GM12878 (cell line): ENCODE measurements at regions not wholly inside any gene's neighbourhood (a gene's known extent, or its start where the extent isn't known, plus 50 kb on each side); places are given as distances from the start of the nearest gene placed in this dataset.

Source experiments
- ATAC-seq: fragments of 200-7000 bp; cut with Tn5 transposase; 3 replicates; pipeline ENCODE4 v1.9.1; 2020; ENCODE audit warnings: mild to moderate bottlenecking, moderate library complexity
- BruUV-seq: library from RNA; stranded (reverse); fragments of 400-500 nt; replicated peaks from 2 replicates; lab custom pipeline; 2021; lab: Mats Ljungman, UMichigan
- CTCF ChIA-PET: fragments of 300-600 bp; sonication (Branson Sonifier 250); formaldehyde crosslinking; extraction: SDS; loops from one replicate; lab custom pipeline; 2021; ENCODE audit warnings: inconsistent platforms; lab: Yijun Ruan, JAX
- POLR2A ChIA-PET: fragments of 350-600 bp; formaldehyde crosslinking; extraction: SDS; loops from one replicate; lab custom pipeline; 2021; ENCODE audit warnings: inconsistent platforms; lab: Charles Lee
- RAD21 ChIA-PET: fragments of 300-600 bp; sonication (Branson Sonifier 250); formaldehyde crosslinking; loops from one replicate; lab custom pipeline; 2023; ENCODE audit warnings: antibody characterized with exemption; ENCODE audit not compliant: unreplicated experiment; lab: Charles Lee
- SMC1A ChIA-PET: fragments of 300-600 bp; sonication (Branson Sonifier 250); formaldehyde crosslinking; loops from one replicate; lab custom pipeline; 2023; ENCODE audit not compliant: unreplicated experiment, uncharacterized antibody; lab: Charles Lee
- DNase-seq: peaks from one replicate; pipeline ENCODE4 v3.0.0-alpha.2; 2011; ENCODE audit warnings: low read depth, low spot score
- FAIRE-seq: peaks from 3 replicates; lab custom pipeline; 2011; peaks lifted over from hg19 to GRCh38; lab: Jason Lieb, UNC
- H2AFZ ChIP-seq: 2 replicates; pipeline ENCODE4 v1.6.0; 2011; ENCODE audit warnings: low read depth, low read length, control low read depth; ENCODE audit not compliant: control insufficient read depth
- H3K27ac ChIP-seq: 2 replicates; pipeline ENCODE4 v1.5.1; 2011; ENCODE audit warnings: control low read depth; ENCODE audit not compliant: control insufficient read depth, insufficient read depth
- H3K27me3 ChIP-seq, 2 experiments: replicated peaks in 1 of 2; 2 replicates each; pipeline versions ENCODE4 v1.6.0 to v1.6.1; 2011; ENCODE audit warnings: low read length in 1 of 2; ENCODE audit not compliant: control insufficient read depth in 2 of 2, insufficient read depth in 2 of 2
- H3K36me3 ChIP-seq, 2 experiments: 2 replicates each; pipeline ENCODE4 v1.5.1; 2011; ENCODE audit warnings: low read length in 1 of 2; ENCODE audit not compliant: control insufficient read depth in 2 of 2, insufficient read depth in 2 of 2
- H3K4me1 ChIP-seq: 2 replicates; pipeline ENCODE4 v1.6.1; 2011; ENCODE audit warnings: mild to moderate bottlenecking, low read length, moderate library complexity, mixed read lengths; ENCODE audit not compliant: control insufficient read depth, insufficient read depth
- H3K4me2 ChIP-seq: 2 replicates; pipeline ENCODE4 v1.6.0; 2011; ENCODE audit warnings: control low read depth; ENCODE audit not compliant: control insufficient read depth, insufficient read depth
- H3K4me3 ChIP-seq: fragments of 200-600 bp; sonication (generic); 2 replicates; pipeline ENCODE4 v1.5.1; 2016
- H3K79me2 ChIP-seq: 2 replicates; pipeline ENCODE4 v1.6.0; 2011; ENCODE audit warnings: low read length; ENCODE audit not compliant: control insufficient read depth, insufficient read depth
- H3K9ac ChIP-seq: 2 replicates; pipeline ENCODE4 v1.8.0; 2011; ENCODE audit warnings: low read length, control low read depth, mixed read lengths; ENCODE audit not compliant: control insufficient read depth, insufficient read depth
- H3K9me3 ChIP-seq: replicated peaks from 3 replicates; pipeline ENCODE4 v1.5.1; 2011; ENCODE audit warnings: mild to moderate bottlenecking, low read length; ENCODE audit not compliant: control insufficient read depth, insufficient read depth
- H4K20me1 ChIP-seq: 2 replicates; pipeline ENCODE4 v1.6.0; 2011; ENCODE audit not compliant: control insufficient read depth, insufficient read depth
- IKZF1 ChIP-seq: fragments of 450-650 bp; conservative IDR thresholded peaks from 2 replicates; pipeline ENCODE4 v1.6.1; 2017; ENCODE audit warnings: antibody characterized with exemption, mild to moderate bottlenecking
- IRF4 ChIP-seq: IDR thresholded peaks from 2 replicates; pipeline ENCODE4 v1.6.1; 2011; ENCODE audit warnings: low read depth, low read length
- PAX8 ChIP-seq: fragments of 450-650 bp; IDR thresholded peaks from 2 replicates; pipeline ENCODE4 v1.6.1; 2017; ENCODE audit warnings: mild to moderate bottlenecking, moderate library complexity
- WGBS: methylation state at CpG from one replicate; pipeline ENCODE4 v1.1.6; 2016; ENCODE audit warnings: low lambda C conversion rate; ENCODE audit not compliant: insufficient replicate concordance, insufficient coverage; ENCODE audit errors: missing lambda C conversion rate; 5-methylcytosine and 5-hydroxymethylcytosine counted together
- in situ Hi-C: fragments of 300-500 bp; cut with MboI; formaldehyde crosslinking; loops from 9 replicates; pipeline ENCODE4 v1.14.3; 2018; ENCODE audit warnings: mixed read lengths
- intact Hi-C: fragments of 100-400 bp; cut with micrococcal nuclease; formaldehyde crosslinking; loops from one replicate; pipeline ENCODE4 v1.14.2; 2022; ENCODE audit not compliant: unreplicated experiment
- TF ChIP-seq, protein P1 (sequence below): fragments of 450-650 bp; IDR thresholded peaks from 2 replicates; pipeline ENCODE4 v1.6.1; 2017; ENCODE audit warnings: mild to moderate bottlenecking, moderate library complexity

DNA sequence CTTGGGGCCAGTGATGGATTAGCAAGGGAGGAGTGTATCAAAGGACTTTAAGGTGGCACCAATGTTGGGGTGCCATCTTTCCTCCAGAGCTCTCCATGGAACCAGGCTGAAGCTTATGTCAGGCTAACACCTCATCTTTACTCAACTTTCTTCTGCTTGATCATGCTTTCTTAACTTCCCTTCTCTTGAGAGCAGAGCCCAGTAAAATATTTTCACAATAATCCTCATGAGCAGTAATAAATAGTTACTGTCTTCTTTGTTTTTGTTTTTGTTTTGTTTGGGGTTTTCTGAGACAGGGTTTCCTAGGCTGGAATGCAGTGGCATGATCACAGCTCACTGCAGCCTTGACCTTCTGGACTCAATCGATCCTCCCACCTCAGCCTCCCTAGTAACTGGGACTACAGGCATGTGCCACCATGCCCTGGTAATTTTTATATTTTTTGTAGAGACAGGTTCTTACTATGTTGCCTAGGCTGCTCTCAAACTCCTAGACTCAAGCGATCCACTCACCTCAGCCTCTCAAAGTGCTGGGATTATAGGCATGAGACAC lies 127.9 kb upstream of the TOP1 start:
- no peak overlapping the region for H3K9ac ChIP-seq
- H3K36me3 ChIP-seq = no peaks in the 10 kb centered on the region
- ChIA-PET POLR2A (no interaction called here), SMC1A (interaction anchor here (1.1 kb wide), 1 partner anchor 1262 kb away, joined by 3 read pairs; no protein-coding TSS in a partner anchor), RAD21 (no interaction called here), CTCF (no interaction called here)
- no peaks in the 10 kb centered on the region for H4K20me1 ChIP-seq
- ATAC-seq (no peak), FAIRE-seq (no peak), DNase-seq (no peak)
- H3K9me3 ChIP-seq = no peaks in the 10 kb centered on the region
- WGBS = 32% methylated on average over 2 of the region's 2 CpGs
- H3K27me3 ChIP-seq = peaks cover 0 to 2% of the 10 kb centered on the region in 2 experiments; a peak in 2 of 4 replicates
- H3K4me3 ChIP-seq = no peak overlapping the region
- intact Hi-C loops = no loop called here
- no peak overlapping the region for H2AFZ ChIP-seq
- H3K27ac ChIP-seq = no peak overlapping the region
- TF ChIP-seq IRF4 = no peak
- TF ChIP-seq PAX8 = no peak
- TF ChIP-seq IKZF1 = no peak
- TF ChIP-seq, protein P1, sequence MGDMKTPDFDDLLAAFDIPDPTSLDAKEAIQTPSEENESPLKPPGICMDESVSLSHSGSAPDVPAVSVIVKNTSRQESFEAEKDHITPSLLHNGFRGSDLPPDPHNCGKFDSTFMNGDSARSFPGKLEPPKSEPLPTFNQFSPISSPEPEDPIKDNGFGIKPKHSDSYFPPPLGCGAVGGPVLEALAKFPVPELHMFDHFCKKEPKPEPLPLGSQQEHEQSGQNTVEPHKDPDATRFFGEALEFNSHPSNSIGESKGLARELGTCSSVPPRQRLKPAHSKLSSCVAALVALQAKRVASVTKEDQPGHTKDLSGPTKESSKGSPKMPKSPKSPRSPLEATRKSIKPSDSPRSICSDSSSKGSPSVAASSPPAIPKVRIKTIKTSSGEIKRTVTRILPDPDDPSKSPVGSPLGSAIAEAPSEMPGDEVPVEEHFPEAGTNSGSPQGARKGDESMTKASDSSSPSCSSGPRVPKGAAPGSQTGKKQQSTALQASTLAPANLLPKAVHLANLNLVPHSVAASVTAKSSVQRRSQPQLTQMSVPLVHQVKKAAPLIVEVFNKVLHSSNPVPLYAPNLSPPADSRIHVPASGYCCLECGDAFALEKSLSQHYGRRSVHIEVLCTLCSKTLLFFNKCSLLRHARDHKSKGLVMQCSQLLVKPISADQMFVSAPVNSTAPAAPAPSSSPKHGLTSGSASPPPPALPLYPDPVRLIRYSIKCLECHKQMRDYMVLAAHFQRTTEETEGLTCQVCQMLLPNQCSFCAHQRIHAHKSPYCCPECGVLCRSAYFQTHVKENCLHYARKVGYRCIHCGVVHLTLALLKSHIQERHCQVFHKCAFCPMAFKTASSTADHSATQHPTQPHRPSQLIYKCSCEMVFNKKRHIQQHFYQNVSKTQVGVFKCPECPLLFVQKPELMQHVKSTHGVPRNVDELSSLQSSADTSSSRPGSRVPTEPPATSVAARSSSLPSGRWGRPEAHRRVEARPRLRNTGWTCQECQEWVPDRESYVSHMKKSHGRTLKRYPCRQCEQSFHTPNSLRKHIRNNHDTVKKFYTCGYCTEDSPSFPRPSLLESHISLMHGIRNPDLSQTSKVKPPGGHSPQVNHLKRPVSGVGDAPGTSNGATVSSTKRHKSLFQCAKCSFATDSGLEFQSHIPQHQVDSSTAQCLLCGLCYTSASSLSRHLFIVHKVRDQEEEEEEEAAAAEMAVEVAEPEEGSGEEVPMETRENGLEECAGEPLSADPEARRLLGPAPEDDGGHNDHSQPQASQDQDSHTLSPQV = no peak
- H3K4me2 ChIP-seq = no peak overlapping the region
- H3K4me1 ChIP-seq = no peaks in the 10 kb centered on the region
- BruUV-seq = no TSS peak
- in situ Hi-C loops = no loop called here
- no peaks in the 10 kb centered on the region for H3K79me2 ChIP-seq
